ENCODE measurements at regions not wholly inside any gene's neighbourhood (a gene's known extent, or its start where the extent isn't known, plus 50 kb on each side); places are given as distances from the start of the nearest gene placed in this dataset.

DNA sequence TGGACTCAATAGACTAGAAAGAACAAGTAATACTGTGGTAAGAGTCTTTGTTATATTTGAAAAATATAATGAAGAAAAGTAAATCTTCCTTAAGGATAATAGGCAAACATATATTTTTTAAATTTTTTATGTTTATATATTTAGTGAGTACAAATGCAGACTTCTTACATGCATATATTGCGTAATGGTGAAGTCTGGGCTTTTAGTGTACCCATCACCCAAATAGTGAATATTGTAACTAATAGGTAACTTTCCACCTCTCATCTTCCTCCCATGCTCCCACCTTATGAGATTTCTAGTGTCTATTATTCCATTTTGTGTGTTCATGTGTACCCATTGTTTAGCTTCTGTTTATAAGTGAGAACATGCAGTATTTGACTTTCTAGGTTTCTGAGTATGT is 711.2 kb upstream of the NDST4 start:
- no peak for DNase-seq
- Histone ChIP-seq H3K4me3 (ENCODE audit: low read depth, low read length) (no peak overlapping the region), H3K36me3 (replicated peaks) (no peaks in the 10 kb centered on the region), H3K27me3 (replicated peaks) (no peaks in the 10 kb centered on the region), H3K27ac (no peak overlapping the region)
- TF ChIP-seq, protein P1, sequence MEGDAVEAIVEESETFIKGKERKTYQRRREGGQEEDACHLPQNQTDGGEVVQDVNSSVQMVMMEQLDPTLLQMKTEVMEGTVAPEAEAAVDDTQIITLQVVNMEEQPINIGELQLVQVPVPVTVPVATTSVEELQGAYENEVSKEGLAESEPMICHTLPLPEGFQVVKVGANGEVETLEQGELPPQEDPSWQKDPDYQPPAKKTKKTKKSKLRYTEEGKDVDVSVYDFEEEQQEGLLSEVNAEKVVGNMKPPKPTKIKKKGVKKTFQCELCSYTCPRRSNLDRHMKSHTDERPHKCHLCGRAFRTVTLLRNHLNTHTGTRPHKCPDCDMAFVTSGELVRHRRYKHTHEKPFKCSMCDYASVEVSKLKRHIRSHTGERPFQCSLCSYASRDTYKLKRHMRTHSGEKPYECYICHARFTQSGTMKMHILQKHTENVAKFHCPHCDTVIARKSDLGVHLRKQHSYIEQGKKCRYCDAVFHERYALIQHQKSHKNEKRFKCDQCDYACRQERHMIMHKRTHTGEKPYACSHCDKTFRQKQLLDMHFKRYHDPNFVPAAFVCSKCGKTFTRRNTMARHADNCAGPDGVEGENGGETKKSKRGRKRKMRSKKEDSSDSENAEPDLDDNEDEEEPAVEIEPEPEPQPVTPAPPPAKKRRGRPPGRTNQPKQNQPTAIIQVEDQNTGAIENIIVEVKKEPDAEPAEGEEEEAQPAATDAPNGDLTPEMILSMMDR (IDR thresholded peaks at IDR 0.05; ENCODE audit: low read depth, low read length, missing control alignments) = no peak
- in situ Hi-C loops (cut with HindIII; ENCODE audit: low pct_ligation_motif_present, low sequenced_read_pairs) = no loop called here

- TF ChIP-seq, protein P1 (IDR thresholded peaks at IDR 0.05; ENCODE audit: low read depth, low read length, missing control alignments) = no peak
- H3K36me3 ChIP-seq (replicated peaks) = no peaks in the 10 kb centered on the region
- H3K27ac ChIP-seq = no peak overlapping the region
- H3K27me3 ChIP-seq (replicated peaks) = no peaks in the 10 kb centered on the region
- no peak overlapping the region for H3K4me3 ChIP-seq (ENCODE audit: low read depth, low read length)
- in situ Hi-C loops (cut with HindIII; ENCODE audit: low pct_ligation_motif_present, low sequenced_read_pairs) = no loop called here
- no peak for DNase-seq
These were observed 690.4 kb upstream of the NDST4 start for GRCh38 chr4:115803825-115804224.

DNA sequence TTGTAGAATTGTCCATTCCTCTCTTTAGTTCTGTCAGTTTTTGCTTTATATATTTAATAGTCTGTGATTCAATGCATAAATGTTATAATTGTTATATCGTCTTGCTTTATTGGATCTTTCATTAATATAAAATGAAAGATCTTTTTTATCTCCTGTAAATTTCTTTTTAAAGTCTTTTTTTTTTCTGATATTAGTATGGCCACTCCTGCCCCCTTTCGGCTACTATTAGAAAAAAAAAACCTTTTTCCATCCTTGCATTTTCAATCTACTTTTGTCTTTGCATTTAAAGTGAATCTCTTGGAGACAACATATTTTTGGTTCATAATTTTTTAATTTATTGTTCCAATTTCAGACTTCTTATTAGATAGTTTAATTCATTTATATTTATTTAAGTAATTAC is 677.4 kb upstream of the NDST4 start:
- Histone ChIP-seq H3K27ac (no peak overlapping the region), H3K27me3 (replicated peaks) (no peaks in the 10 kb centered on the region), H3K4me3 (ENCODE audit: low read depth, low read length) (no peak overlapping the region), H3K36me3 (replicated peaks) (no peaks in the 10 kb centered on the region)
- no peak for DNase-seq
- in situ Hi-C loops (cut with HindIII; ENCODE audit: low pct_ligation_motif_present, low sequenced_read_pairs) = no loop called here
- TF ChIP-seq, protein P1 (IDR thresholded peaks at IDR 0.05; ENCODE audit: low read depth, low read length, missing control alignments) = no peak

GRCh38 chr4:115781528-115782146 is 668.2 kb upstream of the NDST4 start:
- Histone ChIP-seq H3K27me3 (replicated peaks) (no peaks in the 10 kb centered on the region), H3K27ac (no peak overlapping the region), H3K36me3 (replicated peaks) (no peaks in the 10 kb centered on the region), H3K4me3 (ENCODE audit: low read depth, low read length) (no peak overlapping the region)
- TF ChIP-seq, protein P1 (IDR thresholded peaks at IDR 0.05; ENCODE audit: low read depth, low read length, missing control alignments) = no peak
- no peak for DNase-seq
- in situ Hi-C loops (cut with HindIII; ENCODE audit: low pct_ligation_motif_present, low sequenced_read_pairs) = no loop called here

GRCh38 chr4:115780835-115781234 is 667.4 kb upstream of the NDST4 start:
- DNase-seq = no peak
- Histone ChIP-seq H3K4me3 (ENCODE audit: low read depth, low read length) (no peak overlapping the region), H3K27ac (no peak overlapping the region), H3K27me3 (replicated peaks) (no peaks in the 10 kb centered on the region), H3K36me3 (replicated peaks) (no peaks in the 10 kb centered on the region)
- in situ Hi-C loops (cut with HindIII; ENCODE audit: low pct_ligation_motif_present, low sequenced_read_pairs) = no loop called here
- TF ChIP-seq, protein P1 (IDR thresholded peaks at IDR 0.05; ENCODE audit: low read depth, low read length, missing control alignments) = no peak

DNA sequence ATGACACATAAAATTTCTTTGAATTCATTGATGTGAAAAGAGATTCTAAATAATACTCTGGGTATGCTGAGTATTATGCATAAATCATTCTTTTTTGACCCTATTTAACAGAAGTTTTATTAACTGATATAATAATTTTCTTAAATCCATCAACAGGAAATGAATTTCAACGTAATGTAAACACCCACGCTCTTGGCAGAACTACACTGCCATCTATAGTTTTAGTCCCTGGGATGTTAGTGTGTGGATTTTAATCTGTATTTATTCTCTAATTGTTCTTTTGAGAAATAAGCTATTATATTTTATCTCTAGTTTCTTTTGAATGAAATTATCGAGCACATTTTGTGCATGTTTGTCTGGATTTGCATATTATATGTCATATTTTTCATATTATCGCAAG is 666.8 kb upstream of the NDST4 start:
- in situ Hi-C loops (cut with HindIII; ENCODE audit: low pct_ligation_motif_present, low sequenced_read_pairs) = no loop called here
- Histone ChIP-seq H3K4me3 (ENCODE audit: low read depth, low read length) (no peak overlapping the region), H3K27me3 (replicated peaks) (no peaks in the 10 kb centered on the region), H3K27ac (no peak overlapping the region), H3K36me3 (replicated peaks) (no peaks in the 10 kb centered on the region)
- DNase-seq = no peak
- TF ChIP-seq, protein P1 (IDR thresholded peaks at IDR 0.05; ENCODE audit: low read depth, low read length, missing control alignments) = no peak

Data from brain microvascular endothelial cell (primary cell).